SU-DHL-6 (cell line): ENCODE measurements at regions not wholly inside any gene's neighbourhood (a gene's known extent, or its start where the extent isn't known, plus 50 kb on each side); places are given as distances from the start of the nearest gene placed in this dataset.

Experiments
- H2AFZ ChIP-seq: fragments of 200-600 bp; sonication (generic); 2 replicates; pipeline ENCODE4 v1.6.1; 2014; ENCODE audit warnings: low read depth, mild to moderate bottlenecking, moderate library complexity, mixed read lengths, antibody characterized with exemption, low read length; ENCODE audit not compliant: severe bottlenecking
- H3F3A ChIP-seq: fragments of 200-600 bp; shearing (Covaris generic); 2 replicates; pipeline ENCODE4 v1.6.0; 2016; ENCODE audit warnings: antibody characterized with exemption, mild to moderate bottlenecking; ENCODE audit not compliant: insufficient read depth
- H3K27ac ChIP-seq: fragments of 200-600 bp; sonication (generic); 2 replicates; pipeline ENCODE4 v1.5.1; 2016; ENCODE audit warnings: low read depth, mild to moderate bottlenecking, low read length, moderate library complexity, mixed read lengths
- H3K27me3 ChIP-seq: fragments of 200-600 bp; sonication (generic), shearing (Covaris generic); 2 replicates; pipeline ENCODE4 v1.6.0; 2014; ENCODE audit warnings: mild to moderate bottlenecking, low read length
- H3K36me3 ChIP-seq: fragments of 200-600 bp; sonication (generic); 2 replicates; pipeline ENCODE4 v1.6.1; 2014; ENCODE audit warnings: mild to moderate bottlenecking, low read length, mixed read lengths
- H3K4me2 ChIP-seq: fragments of 300-600, 200-600 bp; shearing (Covaris generic), sonication (generic); 2 replicates; pipeline ENCODE4 v1.6.0; 2014; ENCODE audit warnings: low read length, low read depth, mild to moderate bottlenecking; ENCODE audit not compliant: poor library complexity, severe bottlenecking
- H3K4me3 ChIP-seq: fragments of 200-600 bp; sonication (generic); 2 replicates; pipeline ENCODE4 v1.5.1; 2014; ENCODE audit warnings: antibody characterized with exemption, low read length, mild to moderate bottlenecking, mixed read lengths; ENCODE audit not compliant: insufficient read depth, poor library complexity, severe bottlenecking
- H3K79me2 ChIP-seq: fragments of 200-600 bp; sonication (generic); 2 replicates; pipeline ENCODE4 v1.6.1; 2014; ENCODE audit warnings: mild to moderate bottlenecking, low read length, moderate library complexity; ENCODE audit not compliant: insufficient read depth
- H3K9ac ChIP-seq: fragments of 200-600 bp; sonication (generic); 2 replicates; pipeline ENCODE4 v1.7.0; 2014; ENCODE audit warnings: mild to moderate bottlenecking, low read length
- H3K9me2 ChIP-seq: fragments of 200-600 bp; sonication (generic); replicated peaks from 2 replicates; pipeline ENCODE4 v1.6.1; 2014; ENCODE audit warnings: low read length; ENCODE audit not compliant: insufficient read depth
- H3K9me3 ChIP-seq: fragments of 200-600 bp; sonication (generic); 2 replicates; pipeline ENCODE4 v1.6.1; 2014; ENCODE audit warnings: low read length, mixed read lengths; ENCODE audit not compliant: insufficient read depth
- H4K20me1 ChIP-seq: fragments of 200-600 bp; sonication (generic); 2 replicates; pipeline ENCODE4 v1.6.1; 2014; ENCODE audit warnings: low read depth, mild to moderate bottlenecking, antibody characterized with exemption, low read length, moderate library complexity, mixed read lengths
- CTCF ChIP-seq: fragments of 200-600 bp; sonication (generic); IDR thresholded peaks from one replicate; pipeline ENCODE4 v1.5.1; 2017; ENCODE audit warnings: antibody characterized with exemption, mild to moderate bottlenecking, low read length, moderate library complexity; ENCODE audit not compliant: insufficient read depth, poor library complexity, severe bottlenecking
- EZH2phosphoT487 ChIP-seq: fragments of 200-600 bp; sonication (generic), shearing (Covaris generic); conservative IDR thresholded peaks from 2 replicates; pipeline ENCODE4 v1.6.1; 2018; ENCODE audit warnings: mild to moderate bottlenecking, antibody characterized with exemption, low read length, moderate library complexity, mixed read lengths

GRCh38 chr13:44051918-44052675 lies 172.4 kb downstream of the LACC1 start:
- no peaks in the 10 kb centered on the region for H4K20me1 ChIP-seq
- no peak overlapping the region for H2AFZ ChIP-seq
- TF ChIP-seq CTCF (no peak), EZH2phosphoT487 (no peak)
- no peaks in the 10 kb centered on the region for H3F3A ChIP-seq
- no peak overlapping the region for H3K4me2 ChIP-seq
- no peaks in the 10 kb centered on the region for H3K79me2 ChIP-seq
- H3K27ac ChIP-seq: no peak overlapping the region
- no peak overlapping the region for H3K9ac ChIP-seq
- H3K36me3 ChIP-seq: no peaks in the 10 kb centered on the region
- H3K27me3 ChIP-seq: no peaks in the 10 kb centered on the region
- H3K9me2 ChIP-seq: no peaks in the 10 kb centered on the region
- no peaks in the 10 kb centered on the region for H3K9me3 ChIP-seq
- H3K4me3 ChIP-seq: no peak overlapping the region

GRCh38 chr13:44052780-44053184 lies 173.1 kb downstream of the LACC1 start:
- TF ChIP-seq CTCF: no peak
- no peak for TF ChIP-seq EZH2phosphoT487
- no peak overlapping the region for H3K4me3 ChIP-seq
- no peaks in the 10 kb centered on the region for H3K79me2 ChIP-seq
- H2AFZ ChIP-seq: no peak overlapping the region
- no peaks in the 10 kb centered on the region for H3K9me3 ChIP-seq
- no peak overlapping the region for H3K4me2 ChIP-seq
- no peaks in the 10 kb centered on the region for H3F3A ChIP-seq
- H3K27me3 ChIP-seq: no peaks in the 10 kb centered on the region
- no peaks in the 10 kb centered on the region for H4K20me1 ChIP-seq
- no peak overlapping the region for H3K9ac ChIP-seq
- no peaks in the 10 kb centered on the region for H3K36me3 ChIP-seq
- no peaks in the 10 kb centered on the region for H3K9me2 ChIP-seq
- no peak overlapping the region for H3K27ac ChIP-seq

- H3K9me2 ChIP-seq: no peaks in the 10 kb centered on the region
- H3F3A ChIP-seq: no peaks in the 10 kb centered on the region
- H3K79me2 ChIP-seq: no peaks in the 10 kb centered on the region
- H3K9me3 ChIP-seq: no peaks in the 10 kb centered on the region
- H3K9ac ChIP-seq: no peak overlapping the region
- TF ChIP-seq EZH2phosphoT487 (no peak), CTCF (no peak)
- no peaks in the 10 kb centered on the region for H4K20me1 ChIP-seq
- H3K36me3 ChIP-seq: no peaks in the 10 kb centered on the region
- no peaks in the 10 kb centered on the region for H3K27me3 ChIP-seq
- no peak overlapping the region for H2AFZ ChIP-seq
- no peak overlapping the region for H3K27ac ChIP-seq
- no peak overlapping the region for H3K4me3 ChIP-seq
- H3K4me2 ChIP-seq: no peak overlapping the region
Observed at GRCh38 chr13:44053208-44053607, 173.5 kb downstream of the LACC1 start.
